Caco-2 (cell line): ENCODE measurements at regions not wholly inside any gene's neighbourhood (a gene's known extent, or its start where the extent isn't known, plus 50 kb on each side); places are given as distances from the start of the nearest gene placed in this dataset.

Experiments
- BruUV-seq: library from RNA; stranded (reverse); fragments of 400-500 nt; replicated peaks from 2 replicates; lab custom pipeline; 2021; lab: Mats Ljungman, UMichigan
- CTCF ChIA-PET: fragments of 300-600 bp; sonication (Branson Sonifier 250); formaldehyde crosslinking; loops from one replicate; lab custom pipeline; 2022; ENCODE audit warnings: antibody characterized with exemption; lab: Charles Lee
- POLR2A ChIA-PET: fragments of 300-600 bp; sonication (Branson Sonifier 250); formaldehyde crosslinking; loops from one replicate; lab custom pipeline; 2022; ENCODE audit warnings: antibody characterized with exemption; lab: Charles Lee
- DNase-seq, 2 experiments: peaks; one replicate each; pipeline versions ENCODE4 v3.0.0 to v3.0.0-alpha.2; 2020 to 2022
- H3K27me3 ChIP-seq: replicated peaks from 2 replicates; pipeline ENCODE4 v1.6.0; 2011; ENCODE audit warnings: low read length; ENCODE audit not compliant: control insufficient read depth, insufficient read depth
- H3K36me3 ChIP-seq: 2 replicates; pipeline ENCODE4 v1.5.1; 2011; ENCODE audit warnings: low read length; ENCODE audit not compliant: control insufficient read depth, insufficient read depth
- H3K4me1 ChIP-seq: fragments of 250-450 bp; sonication (Bioruptor Pico); 2 replicates; pipeline ENCODE4 v1.5.1; 2020; ENCODE audit warnings: mild to moderate bottlenecking
- H3K4me3 ChIP-seq: 2 replicates; pipeline ENCODE4 v1.5.1; 2011; ENCODE audit warnings: low read depth, mild to moderate bottlenecking, control low read depth, low read length
- H3K9me3 ChIP-seq: fragments of 250-450 bp; sonication (Bioruptor Pico); 2 replicates; pipeline ENCODE4 v1.5.1; 2020; ENCODE audit warnings: mild to moderate bottlenecking, moderate library complexity
- H3K27ac Mint-ChIP-seq: one replicate; pipeline ENCODE4 v1.8.0; 2022; ENCODE audit warnings: mixed read lengths; ENCODE audit not compliant: unreplicated experiment
- H3K27me3 Mint-ChIP-seq: one replicate; pipeline ENCODE4 v1.8.0; 2022; ENCODE audit warnings: mixed read lengths; ENCODE audit not compliant: insufficient read depth, unreplicated experiment
- H3K36me3 Mint-ChIP-seq: one replicate; pipeline ENCODE4 v1.8.0; 2022; ENCODE audit warnings: mild to moderate bottlenecking, mixed read lengths; ENCODE audit not compliant: insufficient read depth, unreplicated experiment
- H3K4me1 Mint-ChIP-seq: one replicate; pipeline ENCODE4 v1.8.0; 2022; ENCODE audit warnings: low read depth, mixed read lengths; ENCODE audit not compliant: unreplicated experiment
- H3K4me3 Mint-ChIP-seq: one replicate; pipeline ENCODE4 v1.8.0; 2022; ENCODE audit warnings: mild to moderate bottlenecking, moderate library complexity, mixed read lengths; ENCODE audit not compliant: unreplicated experiment
- H3K9me3 Mint-ChIP-seq: one replicate; pipeline ENCODE4 v1.8.0; 2022; ENCODE audit warnings: mixed read lengths; ENCODE audit not compliant: unreplicated experiment
- intact Hi-C: fragments of 100-400 bp; cut with micrococcal nuclease; formaldehyde crosslinking; loops from one replicate; pipeline ENCODE4 v1.10.0; 2022; ENCODE audit not compliant: unreplicated experiment
- TF ChIP-seq, protein P1 (sequence below), 2 experiments: fragments of 200-600 bp in 1 of 2; IDR thresholded peaks; 1 replicate in 1 of 2; 2 replicates in 1 of 2; pipeline versions ENCODE4 v1.5.1 to v1.8.0; 2011 to 2022; ENCODE audit warnings: antibody characterized with exemption in 1 of 2, control low read depth in 1 of 2, inconsistent platforms in 1 of 2, low read depth in 1 of 2, low read length in 1 of 2, mild to moderate bottlenecking in 1 of 2, moderate library complexity in 1 of 2; ENCODE audit not compliant: insufficient read depth in 1 of 2, severe bottlenecking in 1 of 2, unreplicated experiment in 1 of 2

DNA sequence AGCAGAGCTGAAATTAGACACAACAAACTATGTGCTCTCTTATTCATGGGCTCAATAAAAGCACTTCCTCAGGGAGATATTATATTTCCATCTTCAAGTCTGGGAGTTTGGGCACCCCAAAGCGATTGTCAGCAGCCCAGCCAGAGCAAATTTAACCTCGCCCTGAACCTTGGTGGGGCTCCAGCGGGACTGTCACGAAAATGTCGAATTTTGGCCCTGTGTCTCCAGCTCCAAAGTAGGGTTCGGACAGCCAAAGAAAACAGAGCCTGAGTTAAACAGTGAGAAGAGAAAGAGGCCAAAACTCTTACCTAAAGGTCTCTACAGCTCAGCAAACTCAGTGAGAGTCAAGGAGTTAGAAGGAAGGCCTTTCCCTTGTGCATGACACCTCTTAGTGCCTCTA, 432.9 kb downstream of the SPATA31D1 start:
- H3K4me1 Mint-ChIP-seq = no peaks in the 10 kb centered on the region
- H3K9me3 Mint-ChIP-seq = peaks cover 3% of the 10 kb centered on the region
- Histone ChIP-seq H3K36me3 (no peaks in the 10 kb centered on the region), H3K9me3 (no peaks in the 10 kb centered on the region), H3K27me3 (no peaks in the 10 kb centered on the region), H3K4me3 (no peak overlapping the region), H3K4me1 (no peaks in the 10 kb centered on the region)
- no peak overlapping the region for H3K4me3 Mint-ChIP-seq
- no peaks in the 10 kb centered on the region for H3K36me3 Mint-ChIP-seq
- no peak for DNase-seq
- no peak overlapping the region for H3K27ac Mint-ChIP-seq
- TF ChIP-seq, protein P1, sequence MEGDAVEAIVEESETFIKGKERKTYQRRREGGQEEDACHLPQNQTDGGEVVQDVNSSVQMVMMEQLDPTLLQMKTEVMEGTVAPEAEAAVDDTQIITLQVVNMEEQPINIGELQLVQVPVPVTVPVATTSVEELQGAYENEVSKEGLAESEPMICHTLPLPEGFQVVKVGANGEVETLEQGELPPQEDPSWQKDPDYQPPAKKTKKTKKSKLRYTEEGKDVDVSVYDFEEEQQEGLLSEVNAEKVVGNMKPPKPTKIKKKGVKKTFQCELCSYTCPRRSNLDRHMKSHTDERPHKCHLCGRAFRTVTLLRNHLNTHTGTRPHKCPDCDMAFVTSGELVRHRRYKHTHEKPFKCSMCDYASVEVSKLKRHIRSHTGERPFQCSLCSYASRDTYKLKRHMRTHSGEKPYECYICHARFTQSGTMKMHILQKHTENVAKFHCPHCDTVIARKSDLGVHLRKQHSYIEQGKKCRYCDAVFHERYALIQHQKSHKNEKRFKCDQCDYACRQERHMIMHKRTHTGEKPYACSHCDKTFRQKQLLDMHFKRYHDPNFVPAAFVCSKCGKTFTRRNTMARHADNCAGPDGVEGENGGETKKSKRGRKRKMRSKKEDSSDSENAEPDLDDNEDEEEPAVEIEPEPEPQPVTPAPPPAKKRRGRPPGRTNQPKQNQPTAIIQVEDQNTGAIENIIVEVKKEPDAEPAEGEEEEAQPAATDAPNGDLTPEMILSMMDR (IDR thresholded peaks at IDR 0.05; ENCODE audit: insufficient read depth in 1 of 2, low read depth in 1 of 2, low read length in 1 of 2, severe bottlenecking in 1 of 2, unreplicated experiment in 1 of 2) = no peak
- BruUV-seq = no TSS peak
- intact Hi-C loops = no loop called here
- ChIA-PET CTCF (no interaction called here), POLR2A (no interaction called here)
- H3K27me3 Mint-ChIP-seq = no peaks in the 10 kb centered on the region

DNA sequence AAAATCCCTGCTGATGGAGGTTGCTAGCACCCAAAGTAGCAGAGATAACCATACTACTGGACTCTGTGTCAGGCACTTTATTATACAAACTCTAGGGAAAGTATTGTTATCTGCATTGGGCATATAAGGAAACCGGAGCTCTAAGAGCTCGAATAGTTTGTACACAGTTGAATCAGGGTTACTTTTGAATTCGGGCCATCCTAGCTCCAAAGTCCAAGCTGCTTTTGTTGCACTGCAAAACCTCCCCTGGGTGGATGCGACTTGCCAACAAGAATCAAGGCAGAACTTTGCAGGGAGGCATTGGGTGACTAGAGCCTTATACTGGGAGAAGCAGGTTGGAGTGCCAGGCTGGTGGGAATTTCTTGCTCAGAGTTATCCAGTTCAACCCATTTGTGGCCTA, 435.1 kb downstream of the SPATA31D1 start:
- no peaks in the 10 kb centered on the region for H3K27me3 Mint-ChIP-seq
- TF ChIP-seq, protein P1 (IDR thresholded peaks at IDR 0.05; ENCODE audit: insufficient read depth in 1 of 2, low read depth in 1 of 2, low read length in 1 of 2, severe bottlenecking in 1 of 2, unreplicated experiment in 1 of 2) = no peak
- H3K9me3 Mint-ChIP-seq = no peaks in the 10 kb centered on the region
- H3K4me3 Mint-ChIP-seq = no peak overlapping the region
- POLR2A ChIA-PET = no interaction called here
- DNase-seq = no peak
- no peak overlapping the region for H3K27ac Mint-ChIP-seq
- Histone ChIP-seq H3K36me3 (no peaks in the 10 kb centered on the region), H3K4me3 (no peak overlapping the region), H3K27me3 (no peaks in the 10 kb centered on the region), H3K4me1 (no peaks in the 10 kb centered on the region), H3K9me3 (no peaks in the 10 kb centered on the region)
- CTCF ChIA-PET = no interaction called here
- no peaks in the 10 kb centered on the region for H3K36me3 Mint-ChIP-seq
- BruUV-seq = no TSS peak
- no peaks in the 10 kb centered on the region for H3K4me1 Mint-ChIP-seq
- intact Hi-C loops = no loop called here

DNA sequence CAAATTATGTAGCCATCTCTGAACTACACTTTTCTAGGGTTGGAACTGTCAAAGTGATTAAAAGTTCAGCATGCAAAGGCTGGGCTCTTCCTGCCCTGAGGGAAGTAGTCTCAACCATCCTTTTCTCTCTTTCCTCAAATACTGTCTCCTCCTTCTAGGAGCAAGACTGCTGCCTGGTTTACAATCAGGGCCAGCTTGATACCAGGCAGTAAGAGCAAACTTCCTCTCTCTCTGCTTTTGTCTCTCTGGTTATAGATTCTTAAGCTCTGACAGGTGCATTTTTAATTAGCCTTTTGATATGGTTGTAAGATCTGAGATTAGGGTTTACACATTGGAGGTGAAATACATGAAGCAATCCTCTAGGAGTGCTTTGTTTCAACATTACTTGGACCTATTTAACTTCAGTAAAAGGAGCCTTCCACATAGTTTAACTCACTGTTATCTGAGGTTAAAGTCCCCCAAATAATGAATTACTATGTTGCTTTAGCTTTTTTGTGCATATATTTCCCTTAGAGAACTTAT, 436.1 kb downstream of the SPATA31D1 start:
- no peak overlapping the region for H3K4me3 Mint-ChIP-seq
- H3K27me3 Mint-ChIP-seq = no peaks in the 10 kb centered on the region
- no peaks in the 10 kb centered on the region for H3K36me3 ChIP-seq
- no peak for DNase-seq
- H3K27ac Mint-ChIP-seq = no peak overlapping the region
- no peaks in the 10 kb centered on the region for H3K9me3 ChIP-seq
- no TSS peak for BruUV-seq
- ChIA-PET POLR2A (no interaction called here), CTCF (no interaction called here)
- intact Hi-C loops = no loop called here
- H3K4me3 ChIP-seq = no peak overlapping the region
- H3K4me1 ChIP-seq = no peaks in the 10 kb centered on the region
- H3K36me3 Mint-ChIP-seq = no peaks in the 10 kb centered on the region
- no peaks in the 10 kb centered on the region for H3K27me3 ChIP-seq
- H3K4me1 Mint-ChIP-seq = no peaks in the 10 kb centered on the region
- H3K9me3 Mint-ChIP-seq = no peaks in the 10 kb centered on the region
- TF ChIP-seq, protein P1 (IDR thresholded peaks at IDR 0.05; ENCODE audit: insufficient read depth in 1 of 2, low read depth in 1 of 2, low read length in 1 of 2, severe bottlenecking in 1 of 2, unreplicated experiment in 1 of 2) = no peak
